Natural killer cell treated with Interleukin-12 subunit alpha and Interleukin-12 subunit beta and Interleukin-15 and Interleukin-18, amount 100 ng/mL, for 72 hours (primary cell): ENCODE measurements at regions not wholly inside any gene's neighbourhood (a gene's known extent, or its start where the extent isn't known, plus 50 kb on each side); places are given as distances from the start of the nearest gene placed in this dataset.
A peak's percentile ranks its signal among the peaks of the same experiment; 100 is the strongest.
"Not testable (repeated sequence)": the region's sequence is repeated elsewhere in the genome, so short reads cannot be mapped to it uniquely, and the experiment has no call there.

ENCODE experiments used
- ATAC-seq, 2 donors: fragments of 150-1000 bp; cut with Tn5 transposase in 1 of 2; sonication (Bioruptor Pico), chemical (Tn5 transposase) in 1 of 2; 2 replicates each; pipeline ENCODE4 v1.10.0; 2021
- DNase-seq: peaks from one replicate; pipeline ENCODE4 v3.0.0; 2022; ENCODE audit warnings: low spot score
- H3K27ac Mint-ChIP-seq, 2 donors: 1 replicate in 1 of 2; 2 replicates in 1 of 2; pipeline ENCODE4 v1.8.0; 2022; ENCODE audit warnings: mixed read lengths in 2 of 2, mild to moderate bottlenecking in 1 of 2, moderate library complexity in 1 of 2
- H3K27me3 Mint-ChIP-seq, 2 donors: 1 replicate in 1 of 2; 2 replicates in 1 of 2; pipeline ENCODE4 v1.8.0; 2022; ENCODE audit warnings: mixed read lengths in 2 of 2
- H3K36me3 Mint-ChIP-seq: one replicate; pipeline ENCODE4 v1.8.0; 2022; ENCODE audit warnings: mixed read lengths
- H3K4me1 Mint-ChIP-seq, 2 donors: 1 replicate in 1 of 2; 2 replicates in 1 of 2; pipeline ENCODE4 v1.8.0; 2022; ENCODE audit warnings: low read depth in 2 of 2, mixed read lengths in 2 of 2, mild to moderate bottlenecking in 1 of 2
- H3K4me3 Mint-ChIP-seq: one replicate; pipeline ENCODE4 v1.8.0; 2022; ENCODE audit warnings: mixed read lengths
- H3K9me3 Mint-ChIP-seq: 2 replicates; pipeline ENCODE4 v1.8.0; 2022; ENCODE audit warnings: mixed read lengths

- Mint-ChIP-seq H3K27ac (no peak overlapping the region), H3K36me3 (no peaks in the 10 kb centered on the region), H3K4me3 (no peak overlapping the region), H3K4me1 (no peaks in the 10 kb centered on the region), H3K27me3 (no peaks in the 10 kb centered on the region), H3K9me3 (peaks cover 3% of the 10 kb centered on the region)
- DNase-seq (no peak), ATAC-seq (no peak)
These were observed 203.7 kb downstream of the AMY1C start for GRCh38 chr1:103953386-103953785.

DNA sequence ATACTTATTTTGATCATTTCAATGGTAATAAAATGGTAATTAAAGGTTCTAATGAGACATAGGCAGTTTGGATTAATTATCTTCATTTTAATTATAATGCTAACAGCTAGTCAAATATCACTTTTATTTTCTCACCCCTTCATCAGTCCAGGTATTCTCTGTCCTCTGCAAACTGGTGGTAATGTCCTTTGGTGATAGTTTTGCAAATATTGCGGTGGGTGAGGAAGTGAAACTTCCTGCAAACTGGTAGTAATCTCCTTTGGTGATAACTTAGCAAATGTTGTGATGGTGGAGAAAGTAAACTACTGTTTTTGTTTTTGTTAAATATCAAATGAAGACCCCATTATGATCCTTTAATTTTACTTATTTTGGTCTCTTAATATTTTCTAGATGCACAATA is 209.0 kb downstream of the AMY1C start:
- Mint-ChIP-seq H3K9me3 (no peaks in the 10 kb centered on the region), H3K27me3 (no peaks in the 10 kb centered on the region), H3K27ac (no peak overlapping the region), H3K4me1 (no peaks in the 10 kb centered on the region), H3K4me3 (no peak overlapping the region), H3K36me3 (no peaks in the 10 kb centered on the region)
- ATAC-seq: no peak
- DNase-seq: no peak

DNA sequence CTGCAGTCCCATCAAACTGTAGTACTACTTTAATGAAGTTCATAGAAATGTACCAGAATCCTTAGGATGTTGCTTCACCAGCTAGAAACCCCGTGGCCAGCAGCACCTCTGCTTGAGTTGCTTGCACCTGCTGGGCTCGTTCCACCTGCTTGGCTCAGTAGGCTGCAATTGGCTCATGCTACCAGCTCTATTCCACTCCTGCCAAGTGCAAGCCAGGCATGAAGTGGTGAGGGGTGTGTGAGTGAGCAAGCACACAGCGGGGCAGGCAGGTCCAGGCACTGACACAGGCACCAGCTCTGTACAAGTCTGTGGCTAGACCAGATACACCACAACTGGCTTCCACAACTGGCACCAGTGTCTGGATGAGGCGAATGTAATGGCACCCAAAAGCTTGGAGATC is 209.9 kb downstream of the AMY1C start:
- Mint-ChIP-seq H3K27me3 (no peaks in the 10 kb centered on the region), H3K4me3 (no peak overlapping the region), H3K36me3 (no peaks in the 10 kb centered on the region), H3K9me3 (no peaks in the 10 kb centered on the region), H3K27ac (no peak overlapping the region), H3K4me1 (no peaks in the 10 kb centered on the region)
- ATAC-seq (no peak), DNase-seq (no peak)

GRCh38 chr1:103960045-103960444 is 210.3 kb downstream of the AMY1C start:
- Mint-ChIP-seq H3K4me3 (no peak overlapping the region), H3K9me3 (no peaks in the 10 kb centered on the region), H3K4me1 (no peaks in the 10 kb centered on the region), H3K27ac (no peak overlapping the region), H3K27me3 (no peaks in the 10 kb centered on the region), H3K36me3 (no peaks in the 10 kb centered on the region)
- no peak for DNase-seq
- ATAC-seq: no peak

GRCh38 chr1:103960710-103961109 is 211.0 kb downstream of the AMY1C start:
- Mint-ChIP-seq H3K27me3 (no peaks in the 10 kb centered on the region), H3K4me3 (no peak overlapping the region)
- ATAC-seq: peak in 1 of 2 donors; percentile 15

DNA sequence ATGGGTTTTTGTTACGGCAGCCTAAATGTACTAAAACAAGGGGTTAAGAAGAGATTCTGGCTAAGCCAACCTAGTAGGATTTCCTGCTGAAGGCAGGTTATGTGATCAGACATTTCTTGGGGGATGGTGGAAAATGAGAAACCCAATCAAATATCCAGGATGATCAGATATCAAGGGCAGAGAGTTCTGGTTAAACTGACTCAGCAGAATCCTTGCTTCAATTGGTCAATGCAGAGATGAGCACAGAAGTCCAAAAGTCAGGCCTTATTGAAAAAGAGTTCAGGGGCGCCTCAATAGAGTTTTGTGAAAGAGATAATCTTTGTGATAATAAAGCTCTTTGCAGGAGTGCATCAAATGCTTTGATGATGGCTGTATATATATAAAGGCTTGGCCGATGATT is 237.1 kb downstream of the AMY1C start:
- Mint-ChIP-seq H3K4me1 (no peaks in the 10 kb centered on the region), H3K4me3 (no peak overlapping the region), H3K27ac (no peak overlapping the region), H3K36me3 (peaks cover 4% of the 10 kb centered on the region), H3K27me3 (no peaks in the 10 kb centered on the region), H3K9me3 (peaks cover 19% of the 10 kb centered on the region)
- no peak for DNase-seq
- ATAC-seq: no peak

More at GRCh38 chr1:103960710-103961109, 211.0 kb downstream of the AMY1C start:
- H3K4me1 Mint-ChIP-seq: no peaks in the 10 kb centered on the region
- H3K36me3 Mint-ChIP-seq: peaks cover 4% of the 10 kb centered on the region
- H3K27ac Mint-ChIP-seq: no peak overlapping the region
- DNase-seq: no peak
- H3K9me3 Mint-ChIP-seq: peaks cover 4% of the 10 kb centered on the region

DNA sequence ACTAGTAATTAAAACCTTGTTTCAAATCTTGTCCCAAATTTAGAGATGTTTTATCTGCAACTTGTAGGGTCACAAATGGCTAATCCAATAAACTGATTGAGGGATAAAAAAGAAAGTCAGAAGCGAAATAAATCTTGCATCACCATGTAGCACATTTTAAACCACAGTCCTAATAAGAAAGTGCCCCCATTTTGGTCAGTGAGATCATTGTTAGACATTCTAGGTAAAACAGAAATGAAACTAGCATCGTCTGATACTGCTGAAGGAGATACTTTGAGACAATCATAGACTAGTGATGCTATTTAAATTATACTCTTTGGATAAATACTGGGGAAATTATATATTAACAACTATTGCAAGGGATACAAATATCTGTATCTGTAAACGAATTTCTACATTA is 247.9 kb downstream of the AMY1C start:
- Mint-ChIP-seq H3K27ac (no peak overlapping the region), H3K27me3 (no peaks in the 10 kb centered on the region), H3K36me3 (no peaks in the 10 kb centered on the region), H3K4me3 (no peak overlapping the region), H3K4me1 (no peaks in the 10 kb centered on the region), H3K9me3 (no peaks in the 10 kb centered on the region)
- ATAC-seq (no peak), DNase-seq (no peak)

DNA sequence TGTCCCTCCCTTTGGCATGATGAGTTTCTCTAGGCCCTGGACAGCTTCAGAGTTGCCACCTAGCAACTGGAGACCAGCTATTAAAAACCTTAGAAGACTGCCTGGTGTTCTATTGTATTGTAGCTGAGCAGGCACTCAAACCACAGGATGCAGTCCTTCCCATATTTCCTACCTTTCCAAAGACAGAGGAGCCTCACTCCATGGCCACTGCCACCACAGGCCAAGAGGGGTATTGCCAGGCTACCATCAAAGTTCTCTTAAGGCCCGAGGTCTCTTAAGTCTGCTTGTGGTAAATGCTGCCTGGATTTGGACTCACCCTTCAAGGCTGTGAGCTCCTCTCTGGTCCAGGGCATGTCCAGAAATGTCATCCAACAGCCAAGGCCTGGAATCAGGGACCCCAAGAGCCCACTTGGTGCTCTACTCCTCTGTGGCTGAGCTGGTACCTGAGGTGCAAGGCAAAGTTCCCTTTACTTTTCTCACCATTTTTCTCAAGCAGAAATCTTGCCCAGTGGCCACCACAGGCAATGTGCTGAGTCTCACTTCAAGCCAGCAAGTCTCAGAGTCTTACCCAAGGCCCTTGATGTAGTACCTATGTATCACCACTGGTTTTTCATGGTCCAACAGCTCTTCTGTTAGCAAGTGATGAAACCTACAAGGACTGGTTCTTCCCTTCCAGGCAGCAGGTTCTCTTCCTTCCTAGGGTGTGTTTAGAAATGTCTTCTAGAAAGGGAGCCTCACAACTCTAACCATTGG is 269.4 kb downstream of the AMY1C start:
- ATAC-seq (no peak), DNase-seq (no peak)
- H3K4me3 Mint-ChIP-seq: no peak overlapping the region
- H3K27ac Mint-ChIP-seq: no peak overlapping the region
- H3K4me1 Mint-ChIP-seq: no peaks in the 10 kb centered on the region
- no peaks in the 10 kb centered on the region for H3K27me3 Mint-ChIP-seq
- H3K9me3 Mint-ChIP-seq: peaks cover 22% of the 10 kb centered on the region
- peaks cover 6% of the 10 kb centered on the region for H3K36me3 Mint-ChIP-seq

DNA sequence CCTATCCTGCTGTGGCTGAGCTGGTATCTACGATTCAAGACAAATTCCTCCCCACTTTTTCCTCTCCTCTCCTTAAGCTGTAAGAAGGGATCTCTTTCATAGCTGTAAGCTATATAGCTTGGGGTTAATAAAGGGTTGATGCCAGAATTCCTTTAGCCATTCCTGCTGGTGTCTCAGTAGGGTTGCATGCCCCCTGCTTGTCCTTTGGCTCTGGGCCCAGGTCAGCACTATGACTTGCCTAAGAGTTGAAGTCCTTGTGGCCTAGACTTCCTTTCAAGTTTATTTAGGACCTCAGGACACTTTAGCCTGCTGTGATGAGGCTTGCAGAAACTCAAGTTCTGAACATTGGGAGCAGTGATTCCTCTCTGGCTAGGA is 270.0 kb downstream of the AMY1C start:
- peaks cover 26% of the 10 kb centered on the region for H3K9me3 Mint-ChIP-seq
- H3K4me1 Mint-ChIP-seq: no peaks in the 10 kb centered on the region
- no peak for ATAC-seq
- no peak overlapping the region for H3K4me3 Mint-ChIP-seq
- peaks cover 8% of the 10 kb centered on the region for H3K36me3 Mint-ChIP-seq
- no peak overlapping the region for H3K27ac Mint-ChIP-seq
- no peak for DNase-seq
- no peaks in the 10 kb centered on the region for H3K27me3 Mint-ChIP-seq

DNA sequence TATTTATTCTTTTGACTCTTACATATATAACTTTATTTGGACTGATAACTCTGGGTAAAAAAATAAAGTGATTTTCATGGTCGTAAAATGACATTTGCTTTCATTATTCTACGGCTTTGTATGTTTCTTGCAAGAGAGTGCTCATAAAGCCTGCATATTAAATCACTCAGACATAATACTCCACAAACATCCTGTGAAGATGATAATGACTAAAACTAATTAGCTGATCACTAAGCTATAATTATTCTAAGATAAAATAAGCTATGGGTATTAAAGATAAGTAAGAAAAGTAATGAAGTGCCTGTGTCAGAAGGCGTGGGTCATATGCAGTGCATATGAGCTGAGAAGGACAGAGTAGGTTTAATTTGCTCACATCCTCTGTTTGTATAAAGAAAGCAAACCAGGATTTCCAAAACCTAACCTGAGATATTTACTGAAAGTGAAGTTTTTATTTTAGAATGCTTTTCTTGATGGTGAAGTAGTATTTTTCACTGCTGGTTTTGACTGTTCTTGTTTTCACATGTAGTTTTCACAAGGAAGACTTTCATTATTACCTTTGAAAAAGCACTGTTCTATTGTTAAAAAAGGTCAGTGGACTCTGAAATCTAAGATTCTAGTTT is 278.8 kb downstream of the AMY1C start:
- no peaks in the 10 kb centered on the region for H3K4me1 Mint-ChIP-seq
- H3K4me3 Mint-ChIP-seq: no peak overlapping the region
- ATAC-seq (no peak), DNase-seq (no peak)
- no peak overlapping the region for H3K27ac Mint-ChIP-seq
- H3K9me3 Mint-ChIP-seq: peaks cover 5% of the 10 kb centered on the region
- no peaks in the 10 kb centered on the region for H3K27me3 Mint-ChIP-seq
- peaks cover 5% of the 10 kb centered on the region for H3K36me3 Mint-ChIP-seq

DNA sequence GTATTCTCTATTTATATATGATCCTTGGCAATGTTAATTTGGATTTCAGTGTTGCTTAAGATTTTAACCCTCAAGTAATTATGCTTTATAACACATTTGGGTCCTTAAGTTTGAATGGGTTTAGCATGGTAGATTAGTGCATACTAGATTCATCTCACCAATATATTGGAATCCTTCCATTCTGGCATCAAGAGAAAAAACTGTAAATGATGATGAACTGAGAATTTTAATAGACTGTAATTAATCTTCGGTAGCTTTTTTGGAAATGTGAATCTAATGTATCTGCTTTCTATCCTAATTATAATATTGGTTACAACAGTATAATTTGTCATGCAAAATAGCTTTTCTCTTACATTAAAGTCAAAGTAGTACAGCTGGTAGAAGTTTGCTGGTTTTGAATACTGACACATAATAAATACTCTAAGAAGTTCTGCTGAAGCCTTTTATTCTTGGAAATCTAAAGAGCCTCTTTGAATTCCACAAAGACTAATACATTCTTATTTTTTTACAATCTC is 279.8 kb downstream of the AMY1C start:
- Mint-ChIP-seq H3K27me3 (no peaks in the 10 kb centered on the region), H3K4me1 (no peaks in the 10 kb centered on the region), H3K9me3 (peaks cover 2% of the 10 kb centered on the region), H3K36me3 (peaks cover 3% of the 10 kb centered on the region), H3K27ac (no peak overlapping the region), H3K4me3 (no peak overlapping the region)
- ATAC-seq (no peak), DNase-seq (no peak)

DNA sequence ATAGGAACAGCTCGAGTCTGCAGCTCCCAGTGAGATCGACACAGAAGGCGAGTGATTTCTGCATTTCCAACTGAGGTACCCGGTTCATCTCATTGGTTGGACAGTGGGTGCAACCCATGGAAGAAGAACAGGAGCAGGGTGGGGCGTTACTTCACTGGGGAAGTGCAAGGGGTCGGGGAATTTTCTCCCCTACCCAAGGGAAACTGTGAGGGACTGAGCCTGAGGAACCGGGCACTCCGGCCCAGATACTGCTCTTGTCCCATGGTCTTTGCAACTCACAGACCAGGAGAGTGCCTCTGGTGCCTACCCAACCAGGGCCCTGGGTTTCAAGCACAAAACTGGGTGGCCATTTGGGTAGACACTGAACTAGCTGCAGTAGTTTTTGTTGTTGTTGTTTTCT is 307.1 kb downstream of the AMY1C start:
- no peak overlapping the region for H3K4me3 Mint-ChIP-seq
- ATAC-seq (no peak), DNase-seq (no peak)
- peaks cover 12% of the 10 kb centered on the region for H3K9me3 Mint-ChIP-seq
- no peaks in the 10 kb centered on the region for H3K27me3 Mint-ChIP-seq
- no peaks in the 10 kb centered on the region for H3K36me3 Mint-ChIP-seq
- peaks cover 0 to 5% of the 10 kb centered on the region in 2 donors for H3K4me1 Mint-ChIP-seq
- no peak overlapping the region for H3K27ac Mint-ChIP-seq

DNA sequence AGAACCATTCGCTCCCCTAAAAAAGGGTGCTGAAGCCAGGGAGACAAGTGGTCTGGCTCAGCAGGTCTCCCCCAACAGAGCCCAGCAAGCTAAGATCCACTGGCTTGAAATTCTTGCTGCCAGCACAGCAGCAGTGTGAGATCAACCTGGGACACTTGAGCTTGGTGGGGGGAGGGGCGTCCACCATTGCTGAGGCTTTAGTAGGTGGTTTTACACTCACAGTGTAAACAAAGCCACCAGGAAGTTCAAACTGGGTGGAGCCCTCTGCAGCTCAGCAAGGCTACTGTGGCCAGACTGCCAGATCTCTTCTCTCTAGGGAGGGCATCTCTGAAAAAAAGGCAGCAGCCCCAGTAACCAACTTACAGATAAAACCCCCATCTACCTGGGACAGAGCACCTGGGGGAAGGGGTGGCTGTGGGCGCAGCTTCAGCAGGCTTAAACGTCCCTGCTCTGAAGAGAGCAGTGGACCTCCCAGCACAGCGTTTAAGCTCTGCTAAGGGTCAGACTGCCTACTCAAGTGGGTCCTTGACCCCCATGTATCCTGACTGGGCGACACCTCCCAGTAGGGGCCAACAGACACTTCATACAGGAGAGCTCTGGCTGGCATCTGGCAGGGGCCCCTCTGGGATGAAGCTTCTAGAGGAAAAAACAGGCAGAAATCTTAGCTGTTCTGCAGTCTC is 307.7 kb downstream of the AMY1C start:
- DNase-seq, ATAC-seq, H3K27ac Mint-ChIP-seq, H3K4me3 Mint-ChIP-seq, H3K36me3 Mint-ChIP-seq, H3K27me3 Mint-ChIP-seq, H3K4me1 Mint-ChIP-seq: not testable (repeated sequence)
- H3K9me3 Mint-ChIP-seq: peaks cover 12% of the 10 kb centered on the region

GRCh38 chr1:104061637-104062036 is 311.9 kb downstream of the AMY1C start:
- not testable (repeated sequence) for ATAC-seq, H3K27me3 Mint-ChIP-seq, H3K27ac Mint-ChIP-seq, H3K4me1 Mint-ChIP-seq, DNase-seq, H3K4me3 Mint-ChIP-seq, H3K36me3 Mint-ChIP-seq
- H3K9me3 Mint-ChIP-seq: peaks cover 12% of the 10 kb centered on the region
